ENCODE measurements at regions not wholly inside any gene's neighbourhood (a gene's known extent, or its start where the extent isn't known, plus 50 kb on each side); places are given as distances from the start of the nearest gene placed in this dataset.
"Not testable (repeated sequence)": the region's sequence is repeated elsewhere in the genome, so short reads cannot be mapped to it uniquely, and the experiment has no call there.

DNA sequence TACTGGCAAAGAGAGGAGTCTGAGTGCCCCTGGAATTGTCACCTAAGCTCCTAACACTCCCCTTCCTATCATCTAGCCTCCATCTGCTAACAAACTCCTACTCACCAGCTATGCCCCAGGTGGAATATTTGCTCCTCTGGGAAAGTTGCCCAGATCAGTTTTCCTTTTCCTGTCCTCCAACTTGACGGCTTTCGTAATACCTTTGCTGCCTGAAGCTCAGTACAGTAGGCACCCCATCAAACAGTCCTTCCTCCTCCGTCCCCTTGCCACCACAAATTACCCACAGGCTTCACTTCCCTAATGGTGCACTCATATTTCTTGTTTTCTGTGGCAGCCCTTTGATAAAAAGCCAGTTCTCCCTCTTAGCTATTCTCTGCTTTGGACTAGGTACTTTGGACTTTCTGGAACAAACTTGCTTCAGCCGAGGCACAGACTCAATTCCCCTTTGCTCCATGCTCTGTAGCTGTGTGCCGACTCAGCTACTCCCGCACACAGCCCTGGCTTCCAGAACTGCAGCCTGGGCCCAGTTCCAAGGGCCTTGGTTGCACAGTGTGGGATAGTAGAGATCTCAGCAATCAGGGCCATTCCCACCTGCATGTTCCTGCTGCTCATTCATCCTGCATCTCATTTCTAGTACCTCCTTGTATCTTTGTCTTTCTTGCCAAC lies 605.1 kb downstream of the BCOR start:
- H3K4me3 ChIP-seq (ENCODE audit: low read length): no peak overlapping the region
- no peak for TF ChIP-seq ZNF274 (IDR thresholded peaks at IDR 0.05; ENCODE audit: low read depth, low read length)

- H3K4me3 ChIP-seq (ENCODE audit: low read length): no peak overlapping the region
- TF ChIP-seq ZNF274 (IDR thresholded peaks at IDR 0.05; ENCODE audit: low read depth, low read length): no peak
Measured at GRCh38 chrX:39493168-39493567, 604.6 kb downstream of the BCOR start.

GRCh38 chrX:39497117-39497516 lies 600.6 kb downstream of the BCOR start:
- not testable (repeated sequence) for H3K4me3 ChIP-seq (ENCODE audit: low read length)

- H3K4me3 ChIP-seq (ENCODE audit: low read length): no peak overlapping the region
- no peak for TF ChIP-seq ZNF274 (IDR thresholded peaks at IDR 0.05; ENCODE audit: low read depth, low read length)
Measured at GRCh38 chrX:39497702-39498265, 600.0 kb downstream of the BCOR start.

GRCh38 chrX:39499996-39500395 lies 597.8 kb downstream of the BCOR start:
- TF ChIP-seq ZNF274 (IDR thresholded peaks at IDR 0.05; ENCODE audit: low read depth, low read length): no peak
- H3K4me3 ChIP-seq (ENCODE audit: low read length): no peak overlapping the region

GRCh38 chrX:39501822-39502221 lies 595.9 kb downstream of the BCOR start:
- TF ChIP-seq ZNF274 (IDR thresholded peaks at IDR 0.05; ENCODE audit: low read depth, low read length): no peak
- no peak overlapping the region for H3K4me3 ChIP-seq (ENCODE audit: low read length)

DNA sequence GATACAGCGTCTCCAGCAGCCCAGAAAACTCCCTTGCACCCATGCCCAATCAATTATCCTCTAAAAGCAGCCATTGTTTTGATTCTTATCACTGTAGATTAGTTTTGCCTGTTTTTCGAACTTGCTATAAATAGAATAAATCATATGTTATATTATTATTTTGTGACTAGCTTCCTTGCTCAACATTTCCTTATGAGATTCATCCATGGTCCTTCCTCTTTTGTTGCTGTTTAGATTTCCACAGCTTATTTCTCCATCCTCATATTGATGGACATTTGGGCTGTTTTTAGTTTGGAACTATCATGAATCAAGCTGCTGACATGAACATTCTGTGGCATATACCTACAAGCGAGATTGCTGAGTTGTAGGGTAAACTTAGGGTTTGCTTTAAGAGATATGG lies 595.3 kb downstream of the BCOR start:
- TF ChIP-seq ZNF274 (IDR thresholded peaks at IDR 0.05; ENCODE audit: low read depth, low read length): no peak
- no peak overlapping the region for H3K4me3 ChIP-seq (ENCODE audit: low read length)

- no peak for TF ChIP-seq ZNF274 (IDR thresholded peaks at IDR 0.05; ENCODE audit: low read depth, low read length)
- H3K4me3 ChIP-seq (ENCODE audit: low read length): no peak overlapping the region
Measured at GRCh38 chrX:39504227-39504626, 593.5 kb downstream of the BCOR start.

DNA sequence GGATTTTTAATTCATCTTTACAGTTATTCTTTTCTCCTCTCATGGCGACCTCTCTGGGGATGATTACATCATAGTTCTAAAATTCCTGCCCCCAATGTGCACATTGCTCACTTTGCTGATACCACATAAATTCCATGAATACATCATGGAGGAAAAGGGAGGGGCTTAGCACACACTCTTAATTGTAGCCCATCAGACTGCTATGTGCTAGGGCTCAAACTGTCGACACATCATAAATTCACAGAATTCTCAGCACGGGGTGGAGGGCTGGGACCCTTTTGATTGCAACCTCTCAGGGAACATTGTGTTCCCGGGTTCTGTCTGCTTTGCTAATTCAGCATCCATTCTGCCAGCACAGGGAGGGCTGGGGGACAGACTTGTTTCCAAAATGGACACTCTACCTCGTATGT lies 592.9 kb downstream of the BCOR start:
- no peak overlapping the region for H3K4me3 ChIP-seq (ENCODE audit: low read length)
- no peak for TF ChIP-seq ZNF274 (IDR thresholded peaks at IDR 0.05; ENCODE audit: low read depth, low read length)

- H3K4me3 ChIP-seq (ENCODE audit: low read length): no peak overlapping the region
- no peak for TF ChIP-seq ZNF274 (IDR thresholded peaks at IDR 0.05; ENCODE audit: low read depth, low read length)
Measured at GRCh38 chrX:39506131-39506530, 591.6 kb downstream of the BCOR start.

DNA sequence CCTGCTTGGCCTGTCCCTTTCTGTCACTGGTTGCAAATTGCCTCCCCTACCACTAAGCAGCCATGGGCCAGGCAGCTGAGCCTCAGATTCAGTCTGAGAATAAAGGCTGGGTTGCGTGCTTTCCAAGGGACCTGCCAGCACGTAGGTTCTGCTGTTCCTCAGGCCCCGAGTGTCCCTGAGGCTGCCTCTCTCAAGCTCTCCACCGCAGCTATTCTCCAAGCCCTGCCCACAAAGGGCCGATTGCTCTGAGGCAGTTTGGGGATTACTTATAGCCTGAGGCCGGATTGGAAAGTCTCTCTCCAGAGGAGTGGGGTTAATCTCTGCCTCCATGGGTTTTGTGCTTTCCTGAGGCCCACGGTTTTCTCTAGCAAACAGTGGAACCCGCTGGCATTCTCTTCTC lies 590.7 kb downstream of the BCOR start:
- H3K4me3 ChIP-seq (ENCODE audit: low read length): no peak overlapping the region
- TF ChIP-seq ZNF274 (IDR thresholded peaks at IDR 0.05; ENCODE audit: low read depth, low read length): no peak

DNA sequence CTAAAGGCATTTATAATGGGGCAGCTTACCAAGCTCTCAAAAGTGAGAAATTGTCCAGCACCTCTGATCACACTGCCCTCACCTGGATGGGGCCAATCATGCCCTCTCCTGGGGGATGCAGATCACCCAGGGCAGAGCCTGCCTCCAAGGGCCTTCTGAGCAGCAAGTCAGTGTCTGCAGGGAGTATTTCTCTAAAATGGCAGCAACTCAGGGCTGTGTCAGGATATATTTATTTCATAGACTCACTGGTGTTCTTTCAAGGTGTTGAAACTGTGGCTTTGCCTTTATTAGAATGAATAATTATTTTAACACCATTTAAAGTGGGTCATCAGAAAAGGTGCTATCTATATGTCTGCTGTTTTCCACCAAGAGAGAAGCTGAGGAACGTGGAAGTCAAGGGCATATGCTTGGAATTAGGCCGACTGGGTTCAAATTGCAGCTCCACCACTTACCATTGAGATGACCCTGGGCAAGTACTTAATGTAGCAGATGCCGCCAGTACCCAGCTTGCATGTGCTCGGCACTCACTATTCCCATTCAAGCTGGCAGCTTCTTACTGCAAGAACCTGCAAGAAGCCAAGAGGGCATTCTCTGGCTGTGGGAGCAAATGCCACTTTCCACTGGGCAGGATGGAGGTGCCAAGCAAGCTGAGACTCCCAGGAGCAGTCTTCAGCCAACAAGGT lies 590.0 kb downstream of the BCOR start:
- no peak for TF ChIP-seq ZNF274 (IDR thresholded peaks at IDR 0.05; ENCODE audit: low read depth, low read length)
- no peak overlapping the region for H3K4me3 ChIP-seq (ENCODE audit: low read length)

DNA sequence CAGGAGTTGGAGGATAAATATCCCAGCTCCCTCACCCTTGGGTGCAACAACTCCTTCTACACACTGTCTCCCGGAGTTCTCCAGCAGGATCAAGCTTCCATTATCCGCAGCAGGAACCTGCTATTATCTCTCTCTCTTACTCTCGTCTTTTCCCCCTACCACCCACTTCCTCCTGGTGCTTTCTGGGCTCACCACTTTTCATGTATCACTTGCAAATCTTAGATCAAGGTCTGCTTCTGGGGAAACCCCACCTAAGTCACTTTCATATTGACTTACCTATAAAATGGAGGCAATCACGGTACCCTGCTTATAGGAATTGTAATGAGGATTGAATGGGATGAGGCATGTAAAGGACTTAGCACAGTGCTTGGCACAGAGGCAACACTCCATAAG lies 589.5 kb downstream of the BCOR start:
- no peak overlapping the region for H3K4me3 ChIP-seq (ENCODE audit: low read length)
- no peak for TF ChIP-seq ZNF274 (IDR thresholded peaks at IDR 0.05; ENCODE audit: low read depth, low read length)

DNA sequence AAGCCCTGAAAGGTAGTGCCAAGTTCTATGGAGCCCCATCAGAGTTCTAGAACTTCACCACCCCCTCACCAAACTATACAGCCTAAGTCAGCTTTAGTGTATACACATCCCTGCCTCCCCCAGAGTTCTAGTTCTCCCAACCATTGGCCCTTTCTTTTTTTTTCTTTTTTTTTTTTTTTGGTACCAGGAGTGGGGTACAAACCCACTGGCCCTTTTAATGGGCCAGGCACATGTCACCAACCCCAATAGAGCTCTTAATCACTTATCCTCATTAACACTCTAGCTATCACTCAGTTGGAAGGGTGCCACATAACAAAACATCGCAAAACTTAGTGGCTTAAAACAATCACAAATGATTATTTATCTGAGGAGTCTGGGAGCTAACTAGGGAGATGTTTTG lies 588.6 kb downstream of the BCOR start:
- H3K4me3 ChIP-seq (ENCODE audit: low read length): no peak overlapping the region
- no peak for TF ChIP-seq ZNF274 (IDR thresholded peaks at IDR 0.05; ENCODE audit: low read depth, low read length)

- no peak overlapping the region for H3K4me3 ChIP-seq (ENCODE audit: low read length)
- no peak for TF ChIP-seq ZNF274 (IDR thresholded peaks at IDR 0.05; ENCODE audit: low read depth, low read length)
Measured at GRCh38 chrX:39513836-39514235, 583.9 kb downstream of the BCOR start.
